ENCODE measurements at regions not wholly inside any gene's neighbourhood (a gene's known extent, or its start where the extent isn't known, plus 50 kb on each side); places are given as distances from the start of the nearest gene placed in this dataset.

DNA sequence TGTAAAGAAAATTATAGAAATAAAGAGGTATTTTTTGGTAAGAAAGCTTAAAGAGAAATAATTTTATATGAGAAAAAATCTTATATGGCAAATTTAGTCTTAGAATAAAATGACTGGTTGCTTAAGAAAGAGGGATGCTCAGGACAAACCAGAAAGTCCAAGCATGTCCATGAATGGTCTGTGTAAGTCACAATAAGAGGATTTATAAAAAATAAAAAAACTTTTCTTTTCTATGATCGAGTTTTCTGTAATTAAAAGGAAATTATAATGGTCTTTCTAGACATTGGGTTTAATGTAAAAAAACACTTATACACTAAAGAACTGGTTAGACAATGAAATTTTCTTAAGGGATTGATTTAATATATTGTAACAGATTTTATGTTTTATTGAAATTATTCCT lies 819.6 kb downstream of the TBC1D22A start:
- DNase-seq (ENCODE audit: low spot score) = no peak

DNA sequence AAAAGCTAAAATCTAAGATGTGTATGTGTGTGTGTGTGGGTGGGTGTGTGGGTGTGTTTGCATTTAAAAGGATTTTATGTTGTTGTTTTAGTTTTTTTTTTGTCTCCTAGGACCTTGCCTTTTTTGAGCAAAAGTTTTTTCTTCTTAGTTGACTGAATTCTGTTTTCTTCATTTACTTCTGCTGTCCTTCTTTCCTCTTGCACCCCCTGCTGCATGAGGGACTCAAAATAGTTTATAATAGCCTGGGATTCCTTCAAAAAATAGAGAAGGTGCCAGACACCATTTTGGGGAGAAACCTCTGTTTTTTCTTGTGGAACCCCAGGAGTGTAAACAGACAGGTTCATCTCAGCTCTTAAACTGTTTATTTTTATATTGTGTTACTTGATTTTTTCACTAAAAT lies 817.7 kb downstream of the TBC1D22A start:
- no peak for DNase-seq (ENCODE audit: low spot score)

DNA sequence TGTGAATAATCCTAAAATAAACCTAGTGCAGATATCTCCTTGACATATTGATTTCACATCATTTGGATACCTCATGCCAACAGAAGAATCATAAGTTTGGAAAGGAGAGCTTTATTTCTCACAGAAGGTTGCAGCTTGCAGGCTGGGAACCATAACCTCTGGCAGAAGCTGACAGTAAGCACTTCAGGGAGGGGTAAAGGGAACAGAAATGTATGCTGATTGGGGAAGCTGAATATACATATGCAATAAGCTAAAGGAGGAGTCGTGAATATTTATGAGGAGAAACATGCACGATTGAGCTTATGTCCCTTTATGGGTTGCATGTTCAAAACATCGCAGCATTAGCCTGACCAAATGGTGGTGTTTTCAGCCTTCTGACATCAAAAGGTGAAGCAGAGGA lies 814.5 kb downstream of the TBC1D22A start:
- DNase-seq (ENCODE audit: low spot score) = no peak

DNA sequence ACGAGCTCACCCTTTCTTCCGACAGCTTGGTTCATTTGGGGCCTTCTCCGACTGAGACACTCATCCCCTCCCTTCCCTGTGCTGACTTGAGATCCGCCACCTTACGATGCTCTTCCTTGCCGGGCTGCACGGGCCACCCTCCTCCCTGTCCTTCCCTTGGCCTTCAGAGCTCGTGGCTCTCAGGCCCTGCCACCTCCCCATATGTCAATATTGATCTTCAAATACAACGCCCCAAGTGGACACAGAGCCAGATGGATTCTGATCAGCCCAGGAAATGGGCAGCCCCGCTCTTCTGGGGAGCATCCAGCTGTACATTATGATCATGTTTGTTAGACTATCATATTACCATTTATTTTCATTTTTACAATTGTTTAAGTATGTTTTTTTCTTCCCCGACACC lies 812.8 kb downstream of the TBC1D22A start:
- no peak for DNase-seq (ENCODE audit: low spot score)

DNA sequence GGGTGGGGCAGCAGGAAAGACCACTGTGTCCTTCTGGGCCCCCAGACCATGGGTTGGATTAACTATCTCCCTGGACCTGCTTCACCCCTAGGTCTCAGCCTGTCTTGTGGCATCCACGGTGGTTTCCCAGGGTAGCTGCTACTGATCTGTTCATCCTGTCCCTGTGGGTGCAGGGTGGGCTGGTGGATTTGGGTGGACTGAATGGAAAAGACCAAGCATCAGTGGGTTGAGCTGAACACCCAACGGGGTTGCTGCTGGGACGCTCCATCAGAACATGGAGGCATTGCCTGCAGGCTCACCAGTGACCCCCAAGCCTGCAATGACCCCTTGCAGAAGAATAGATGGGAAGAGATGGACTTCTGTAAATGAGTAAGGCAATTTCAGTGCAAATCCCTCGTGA lies 812.1 kb downstream of the TBC1D22A start:
- no peak for DNase-seq (ENCODE audit: low spot score)

DNA sequence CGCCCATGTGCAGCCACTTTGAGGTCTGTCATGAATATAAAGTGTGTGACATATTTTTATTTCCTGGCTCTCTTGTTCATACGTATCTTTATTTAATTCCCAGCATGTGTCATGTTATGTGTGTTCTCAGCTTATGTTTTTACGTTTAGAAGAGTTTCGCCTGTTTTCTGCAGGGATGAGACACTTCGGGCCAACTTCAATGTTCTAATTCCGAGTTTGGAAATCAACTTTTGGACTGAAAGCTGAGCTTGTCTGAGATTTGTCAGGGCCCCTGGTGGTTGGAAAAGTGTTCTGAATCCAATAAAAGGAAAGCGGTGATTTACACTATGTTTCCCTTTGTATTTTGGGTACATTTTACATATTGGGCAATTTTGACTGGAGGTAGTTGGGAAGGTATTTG lies 810.7 kb downstream of the TBC1D22A start:
- DNase-seq (ENCODE audit: low spot score) = no peak

DNA sequence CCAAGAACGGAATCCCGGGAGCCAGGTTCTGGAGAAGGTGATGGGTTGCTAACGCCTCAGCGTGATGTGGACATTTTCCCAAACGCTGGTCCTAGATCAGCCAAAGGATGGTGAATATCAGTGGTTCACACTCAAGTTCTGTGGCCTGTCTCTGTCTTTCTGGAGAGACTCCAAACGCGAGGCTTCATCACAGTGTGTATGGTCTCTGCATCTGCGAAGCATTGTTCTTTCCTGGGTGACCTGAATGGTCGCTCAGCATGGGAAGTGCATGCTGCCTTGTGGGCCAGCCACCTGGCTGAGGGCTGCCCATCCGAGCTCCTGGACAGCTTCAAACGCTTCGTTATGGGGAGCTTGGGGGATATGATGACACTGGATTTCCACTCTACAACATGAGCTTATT lies 810.0 kb downstream of the TBC1D22A start:
- no peak for DNase-seq (ENCODE audit: low spot score)

DNA sequence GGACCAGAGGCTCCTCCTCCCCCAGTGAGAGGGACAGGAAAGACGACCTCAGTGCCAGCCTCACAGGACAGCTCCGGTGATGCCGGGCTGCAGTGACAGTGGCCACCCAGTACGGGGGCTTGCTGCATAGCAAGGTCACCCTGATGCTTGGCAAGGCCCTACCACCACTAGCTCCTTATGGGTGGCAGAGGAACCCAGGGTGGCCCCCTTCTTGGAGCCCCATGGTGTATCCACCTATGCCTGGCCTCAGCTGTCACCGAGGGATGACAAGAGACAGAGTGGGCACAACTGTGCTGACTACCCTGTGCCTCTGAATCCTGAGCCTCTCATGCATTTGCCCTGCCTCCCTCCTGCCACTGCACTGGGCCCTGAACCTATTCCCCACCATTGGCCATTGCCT lies 809.2 kb downstream of the TBC1D22A start:
- no peak for DNase-seq (ENCODE audit: low spot score)

DNA sequence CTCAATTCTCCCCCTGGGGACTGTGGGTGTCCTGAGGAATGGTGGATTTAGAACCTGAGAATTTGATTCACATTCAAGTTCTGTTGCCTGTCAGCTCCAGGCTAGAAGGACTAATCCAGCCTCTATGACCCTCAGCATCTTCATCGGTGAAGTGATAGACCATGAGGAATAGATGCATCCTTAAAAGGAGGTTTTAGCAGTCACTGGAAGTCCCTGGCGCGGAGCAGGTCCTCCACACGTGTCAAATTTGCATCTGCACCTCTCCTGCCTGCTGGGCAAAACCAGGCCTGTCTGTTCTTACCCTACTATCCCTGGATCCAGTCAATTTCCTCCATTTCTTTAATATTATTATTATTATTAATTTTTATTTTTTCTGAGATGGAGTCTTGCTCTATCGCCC lies 808.4 kb downstream of the TBC1D22A start:
- no peak for DNase-seq (ENCODE audit: low spot score)

DNA sequence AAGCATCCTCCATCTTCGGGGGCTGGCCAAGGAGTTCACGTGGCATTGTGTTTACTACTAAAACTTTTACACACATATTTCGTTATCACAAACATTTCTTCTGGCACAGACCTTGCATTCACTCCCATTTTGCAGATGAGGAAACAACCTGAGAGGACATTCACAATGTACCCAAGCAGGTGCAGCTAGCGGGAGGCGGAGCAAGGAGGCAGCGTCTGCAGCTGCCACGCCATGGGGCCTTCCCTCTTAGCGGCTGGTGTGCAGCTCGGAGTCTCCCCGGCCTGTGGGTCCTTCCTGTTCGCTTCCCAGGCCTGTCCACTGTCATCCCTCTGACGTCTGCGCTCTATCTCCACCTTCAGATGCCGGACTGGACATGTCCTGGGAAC lies 807.8 kb downstream of the TBC1D22A start:
- DNase-seq (ENCODE audit: low spot score) = no peak

DNA sequence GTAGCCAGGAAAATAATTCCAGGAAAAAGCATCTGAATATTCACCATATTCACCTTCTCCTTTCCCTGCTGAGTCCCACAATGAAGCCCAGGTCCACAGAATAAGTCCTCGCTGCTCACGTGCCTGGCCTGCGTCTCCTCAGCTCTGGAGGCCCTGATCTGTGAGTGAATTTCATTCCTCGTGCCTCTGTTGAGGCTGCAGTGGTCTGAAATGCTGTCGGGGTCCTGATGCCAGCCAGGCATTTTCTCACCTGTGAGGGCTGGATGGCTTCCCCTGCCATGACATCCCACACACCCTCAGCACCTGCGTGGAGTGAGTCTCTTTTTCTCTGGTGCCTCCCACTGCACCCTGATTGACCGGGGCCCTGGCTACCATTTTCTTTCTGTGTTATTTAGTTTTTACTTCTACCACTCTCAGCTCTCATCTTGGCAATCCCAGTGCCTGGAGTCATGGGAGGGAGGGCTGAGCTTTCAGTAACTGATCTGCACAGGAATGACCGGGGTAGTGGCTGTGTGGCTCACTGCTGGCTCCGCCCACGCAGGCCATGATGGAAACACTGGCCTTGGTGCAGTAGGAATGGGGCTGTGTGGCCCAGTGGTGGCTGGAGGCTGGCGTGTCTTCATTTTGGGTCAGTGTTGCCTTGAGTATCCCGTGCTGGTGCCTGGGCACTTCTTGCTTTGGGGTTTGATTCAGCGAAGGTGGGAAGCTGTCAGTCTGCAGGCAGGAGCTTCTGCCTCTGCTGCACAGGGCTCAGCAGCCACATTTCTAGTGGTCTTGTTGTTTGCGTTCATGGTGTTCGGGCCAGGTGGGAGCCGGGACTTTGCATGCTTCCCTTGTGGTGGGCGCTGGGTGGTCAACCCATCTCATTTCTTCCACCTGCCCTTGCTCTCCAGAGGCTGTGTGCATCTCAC lies 807.2 kb downstream of the TBC1D22A start:
- no peak for DNase-seq (ENCODE audit: low spot score)

DNA sequence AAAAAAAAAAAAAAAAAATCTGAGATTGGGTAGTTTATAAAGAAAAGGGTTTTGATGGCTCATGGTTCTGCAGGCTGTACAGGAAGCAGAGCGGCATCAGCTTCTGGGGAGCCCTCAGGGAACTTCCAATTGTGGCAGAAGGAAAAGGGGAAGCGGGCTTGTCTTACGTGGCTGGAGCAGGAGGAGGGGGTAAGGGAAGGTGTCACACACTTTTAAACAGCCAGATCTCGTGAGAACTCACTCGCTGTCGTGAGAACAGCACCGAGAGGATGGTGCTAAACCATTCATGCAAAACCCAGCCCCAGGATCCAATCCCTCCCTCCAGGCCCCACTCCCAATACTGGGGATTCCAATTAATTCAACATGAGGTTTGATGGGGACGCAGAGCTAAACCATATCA lies 806.2 kb downstream of the TBC1D22A start:
- DNase-seq (ENCODE audit: low spot score) = no peak

DNA sequence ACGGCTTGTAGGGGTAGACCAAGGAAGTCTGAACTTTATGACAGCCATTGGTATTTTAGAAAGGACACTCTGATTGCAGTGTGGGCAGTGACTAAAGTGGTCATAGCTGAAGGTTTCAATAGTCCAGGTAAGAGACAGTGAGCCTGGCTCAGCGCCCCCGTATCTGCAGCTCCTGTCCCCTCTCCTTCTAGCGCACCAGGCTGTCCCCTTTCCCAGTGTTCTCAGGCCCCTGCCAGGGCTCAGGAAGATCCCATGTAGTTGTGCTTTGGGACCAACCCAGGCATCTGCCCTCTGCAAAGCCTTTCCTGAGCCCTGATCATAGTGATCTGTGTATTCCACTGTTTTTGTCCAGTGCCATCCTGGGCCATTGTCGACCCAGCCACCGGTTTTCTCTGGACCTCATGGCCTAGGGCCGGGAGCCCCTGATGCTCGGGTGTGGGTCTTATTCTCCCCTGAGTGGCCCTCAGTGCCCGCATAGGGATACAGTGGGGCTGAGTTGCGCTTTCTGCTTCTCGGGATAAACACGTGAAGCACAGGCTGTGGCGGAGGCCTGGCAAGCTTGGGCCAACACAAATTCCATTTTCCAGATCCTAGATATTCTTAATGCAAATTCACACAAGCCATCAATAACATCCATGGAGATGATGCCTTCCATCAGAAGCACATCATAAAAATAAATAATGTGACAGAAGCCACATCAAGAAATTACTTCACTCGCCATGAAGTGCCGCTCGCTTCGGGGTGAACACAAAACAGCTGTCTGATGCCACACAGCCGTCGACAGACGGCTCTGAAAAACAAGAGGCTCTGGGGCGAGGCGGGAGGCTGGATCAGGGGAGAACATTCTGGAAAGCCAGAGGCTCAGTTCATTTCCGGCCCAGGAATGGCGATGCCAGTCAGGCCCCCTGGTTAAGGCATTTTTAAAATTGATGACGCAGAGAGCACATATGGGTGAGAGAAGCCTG lies 805.0 kb downstream of the TBC1D22A start:
- no peak for DNase-seq (ENCODE audit: low spot score)

DNA sequence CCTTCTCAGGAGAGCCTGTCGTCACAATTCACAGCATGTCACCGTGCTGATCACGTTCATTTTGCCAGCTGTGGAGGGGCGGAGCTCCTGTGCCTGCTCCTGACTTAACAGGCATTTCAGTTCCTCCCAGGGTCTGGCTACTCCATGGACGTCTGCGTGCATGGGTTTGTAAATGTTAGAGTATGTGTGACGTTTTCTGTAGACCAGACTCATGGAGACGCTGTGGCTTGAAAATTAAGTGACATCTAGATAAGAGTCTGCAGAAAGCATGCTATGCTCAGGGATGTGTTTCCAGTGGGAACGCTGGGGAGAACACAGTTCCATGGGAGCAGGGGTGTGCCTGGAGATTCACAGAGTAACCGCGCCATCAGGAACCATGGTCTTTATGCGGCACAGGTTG lies 804.0 kb downstream of the TBC1D22A start:
- DNase-seq (ENCODE audit: low spot score) = no peak

DNA sequence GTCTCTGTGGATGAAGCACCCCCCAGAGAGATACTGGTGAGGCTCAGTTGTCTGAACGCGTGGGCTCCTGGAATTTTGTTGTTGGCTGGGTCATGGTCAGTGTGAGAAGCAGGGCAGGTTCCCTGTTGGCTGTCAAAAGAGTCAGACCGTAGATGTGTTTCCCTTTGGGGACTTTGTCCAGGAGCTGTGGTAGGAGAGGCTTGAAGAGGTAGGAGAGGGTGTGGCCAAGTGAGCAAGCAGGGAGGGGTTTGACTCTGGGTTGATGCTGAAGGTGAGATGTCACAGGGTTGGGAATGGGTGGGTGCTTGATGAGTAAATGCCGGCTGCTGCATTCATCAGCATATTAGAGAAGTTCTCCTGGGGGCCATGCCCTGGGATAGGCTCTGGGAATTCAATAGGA lies 803.2 kb downstream of the TBC1D22A start:
- DNase-seq (ENCODE audit: low spot score) = no peak

DNA sequence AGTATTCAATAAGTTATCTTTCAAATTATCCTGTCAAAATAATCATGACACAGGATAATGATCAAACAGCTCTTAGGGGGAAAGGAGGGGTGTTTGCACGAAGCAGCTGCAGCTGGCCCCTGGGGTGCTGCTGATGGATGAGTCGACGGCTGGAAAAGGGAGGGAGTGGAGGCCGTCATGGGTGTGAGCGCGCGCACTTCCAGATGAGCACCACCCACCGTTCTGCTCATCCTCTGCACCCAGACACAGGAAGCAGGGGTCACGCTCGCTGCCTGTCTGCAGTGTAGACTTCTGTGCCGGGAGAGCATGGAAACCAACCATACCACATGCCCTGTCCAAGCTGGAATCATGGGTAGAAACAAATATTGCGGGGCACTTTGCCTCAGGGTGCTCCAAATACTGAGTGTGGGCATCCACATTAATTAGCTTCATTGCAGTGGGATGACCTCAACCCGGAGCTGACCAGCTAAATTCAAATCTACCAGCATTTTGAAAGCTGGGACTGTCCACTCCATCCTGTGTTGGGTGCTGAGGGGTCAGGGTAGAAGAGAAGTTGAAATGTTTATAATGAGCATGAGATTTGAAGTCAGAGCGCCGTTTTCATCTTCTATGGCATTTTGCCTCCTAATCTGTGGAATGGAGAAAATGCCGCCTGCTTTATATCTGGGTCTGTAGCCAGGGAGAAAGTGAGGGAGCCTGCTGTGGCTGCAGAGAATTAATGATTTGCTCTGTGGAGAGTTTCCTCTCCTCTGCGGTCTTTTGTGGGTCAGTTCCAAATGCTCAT lies 802.4 kb downstream of the TBC1D22A start:
- DNase-seq (ENCODE audit: low spot score) = no peak

DNA sequence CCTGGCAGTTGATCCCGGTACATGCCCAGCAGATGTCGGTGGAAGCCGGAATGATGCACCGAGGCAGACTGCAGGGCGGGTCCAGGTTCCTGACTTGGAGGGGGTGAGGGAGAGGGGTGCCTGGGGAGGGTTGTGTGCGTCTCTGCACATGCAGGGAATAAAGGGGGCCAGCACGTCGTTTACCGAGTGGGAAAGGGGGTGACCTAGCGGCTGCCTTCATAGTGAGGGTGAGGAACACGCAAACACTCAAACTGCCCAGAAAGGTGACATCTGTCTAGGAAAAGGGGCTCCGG lies 801.7 kb downstream of the TBC1D22A start:
- no peak for DNase-seq (ENCODE audit: low spot score)

DNA sequence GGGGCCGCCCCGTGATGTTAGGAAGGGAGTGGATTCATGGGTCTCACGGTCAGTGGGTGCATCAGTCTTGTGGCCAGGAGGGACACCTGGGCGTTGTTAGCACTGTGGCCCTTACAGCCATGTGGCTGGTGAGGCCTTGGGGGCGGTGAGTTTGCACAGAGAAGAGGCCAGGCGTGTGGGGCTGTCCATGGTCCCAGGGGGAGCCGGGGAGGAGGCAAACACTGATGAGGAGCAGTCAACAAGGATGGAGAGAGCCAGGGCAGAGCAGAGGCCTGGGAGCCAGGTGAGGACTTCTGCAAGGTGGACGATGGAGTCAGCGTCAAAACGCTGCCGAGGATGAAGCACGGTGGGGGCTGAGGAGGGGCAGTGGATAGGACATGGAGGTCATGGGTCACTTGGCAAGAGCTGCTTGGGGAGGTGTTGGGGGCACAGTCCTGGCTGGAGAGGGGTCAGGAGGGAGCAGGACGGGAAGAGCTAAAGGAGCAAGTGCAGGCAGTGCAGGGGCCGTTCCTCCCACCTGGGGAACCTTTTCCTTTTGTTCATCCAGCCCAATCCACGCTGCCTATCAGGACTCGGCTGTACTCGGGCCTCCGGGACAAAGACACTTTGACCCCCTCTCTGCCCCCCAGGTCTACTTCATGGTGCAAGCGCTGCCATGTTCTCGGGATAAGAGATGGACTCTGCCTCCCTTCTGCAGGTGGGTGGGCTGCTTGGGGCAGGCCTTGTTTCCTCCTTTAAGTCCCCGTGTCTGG lies 801.1 kb downstream of the TBC1D22A start:
- DNase-seq (ENCODE audit: low spot score) = no peak

DNA sequence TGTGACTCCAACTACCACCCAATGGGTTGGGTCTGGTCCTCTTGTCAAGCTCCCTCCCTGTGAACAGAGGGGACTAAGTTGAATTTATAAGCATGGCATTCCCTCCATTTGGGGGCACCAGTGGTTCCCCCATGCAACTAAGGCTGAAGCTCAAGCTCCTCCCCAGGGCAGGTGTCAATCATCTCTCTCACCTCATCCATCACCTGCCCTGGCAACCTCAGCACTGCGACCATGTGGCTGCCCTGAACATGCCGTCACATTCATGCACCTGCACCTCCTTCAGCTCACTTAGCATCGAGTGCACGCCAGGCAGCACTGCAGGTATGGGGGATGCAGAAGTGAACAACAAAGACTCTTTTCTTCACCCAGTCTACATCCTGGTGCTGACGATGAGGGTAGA lies 799.3 kb downstream of the TBC1D22A start:
- DNase-seq (ENCODE audit: low spot score) = no peak

DNA sequence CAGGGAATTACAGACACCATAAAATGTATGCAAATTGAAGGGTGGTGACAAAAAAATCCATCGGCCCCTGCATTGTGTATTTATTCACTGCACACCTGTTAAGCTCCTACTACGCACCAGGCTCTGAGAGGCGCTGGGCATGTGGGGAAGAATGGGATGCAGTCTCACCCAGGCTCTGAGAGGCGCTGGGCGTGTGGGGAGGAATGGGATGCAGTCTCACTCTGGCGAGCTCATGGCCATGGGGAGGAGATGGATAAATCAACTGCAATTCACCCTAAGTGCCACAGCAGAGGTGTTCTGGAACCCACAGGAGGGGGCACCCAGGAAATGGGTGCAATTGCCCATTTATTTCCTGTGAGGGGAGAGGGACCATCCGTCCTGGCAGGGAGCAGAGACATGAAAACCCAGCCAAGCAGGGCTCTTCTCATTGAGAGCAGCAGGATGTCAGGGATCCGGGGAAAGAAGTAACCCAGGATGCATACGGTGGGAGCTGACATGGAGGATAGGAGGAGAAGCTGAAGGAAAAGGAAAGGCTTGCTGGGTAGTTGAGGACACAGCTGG lies 798.7 kb downstream of the TBC1D22A start:
- DNase-seq (ENCODE audit: low spot score) = no peak

Measured in SW480 (cell line).